D341Med (cell line): ENCODE measurements at regions not wholly inside any gene's neighbourhood (a gene's known extent, or its start where the extent isn't known, plus 50 kb on each side); places are given as distances from the start of the nearest gene placed in this dataset.

Source experiments
- DNase-seq: peaks from one replicate; pipeline ENCODE4 v3.0.0; 2012; ENCODE audit warnings: low spot score

DNA sequence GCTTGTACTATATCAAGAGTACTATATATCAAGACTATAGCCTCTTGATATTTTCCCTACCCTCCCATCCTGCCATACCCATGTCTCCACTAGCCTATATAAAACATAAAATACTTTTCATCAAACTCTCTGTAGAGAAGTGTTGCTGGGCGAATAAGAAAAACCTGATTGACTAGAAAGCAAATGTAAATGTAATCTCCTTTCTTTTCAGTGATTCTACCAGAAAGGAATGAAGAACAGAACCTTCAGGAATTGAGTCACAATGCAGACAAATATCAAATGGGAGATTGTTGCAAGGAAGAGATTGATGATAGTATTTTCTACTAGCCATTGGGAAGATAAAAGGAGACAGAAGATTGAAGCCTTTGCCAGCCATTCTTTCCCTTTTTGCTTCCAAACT is 89.2 kb downstream of the KCNRG start:
- DNase-seq = no peak

DNA sequence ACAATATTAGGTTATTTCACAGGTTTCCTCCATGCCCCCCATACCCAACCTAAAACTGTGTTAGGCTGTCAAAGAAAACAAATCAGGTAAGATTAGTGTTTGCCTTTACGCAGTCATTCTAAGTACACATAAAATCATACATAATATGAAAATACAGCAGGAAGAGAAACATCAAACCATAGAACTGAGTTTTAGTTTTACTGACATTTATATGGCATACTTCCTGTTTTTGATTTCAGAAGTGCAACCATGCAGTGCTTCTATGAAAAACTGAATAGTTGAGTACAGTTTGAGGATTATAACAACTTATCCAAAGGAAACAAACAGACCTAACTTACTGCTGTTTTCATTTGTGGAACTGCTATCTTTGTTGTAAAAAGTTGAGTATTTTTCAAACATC is 91.3 kb downstream of the KCNRG start:
- no peak for DNase-seq

DNA sequence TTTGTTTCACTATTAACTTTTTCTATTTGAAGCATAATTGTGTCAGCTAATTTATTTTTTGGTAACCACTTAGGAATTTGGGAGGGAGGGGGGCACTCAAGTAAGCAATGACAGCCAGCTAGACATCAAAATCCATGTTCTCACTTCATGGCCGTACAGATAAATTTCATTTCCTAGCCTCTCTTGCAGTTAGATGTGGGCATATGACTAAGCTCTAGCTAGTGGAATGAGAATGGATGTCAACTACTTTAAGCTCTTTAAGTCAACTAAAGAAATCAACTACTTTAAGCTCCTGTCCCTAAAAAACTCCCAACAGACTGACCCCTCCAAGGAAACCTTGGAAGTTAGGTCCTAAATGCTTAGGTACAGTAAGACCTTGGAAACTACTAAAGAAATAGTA is 92.0 kb downstream of the KCNRG start:
- no peak for DNase-seq

DNA sequence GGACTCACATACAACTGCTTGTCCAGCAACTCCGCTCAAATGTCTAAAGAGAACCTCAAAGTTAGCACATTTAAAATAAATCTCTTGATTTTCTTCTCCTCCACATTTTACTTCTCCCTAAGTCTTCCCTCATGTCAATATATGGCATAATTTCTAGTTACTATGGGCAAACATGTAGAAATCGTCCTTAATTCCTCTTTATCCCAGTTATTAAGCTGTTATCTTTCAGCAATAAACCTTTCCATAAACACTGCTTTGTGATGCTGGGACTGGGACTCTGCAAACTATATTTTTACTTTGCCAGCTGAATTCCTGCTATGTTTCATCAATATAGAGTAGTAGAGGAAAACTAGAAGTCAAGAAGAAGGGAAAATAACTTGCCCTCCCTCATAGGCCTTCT is 99.7 kb downstream of the KCNRG start:
- no peak for DNase-seq

DNA sequence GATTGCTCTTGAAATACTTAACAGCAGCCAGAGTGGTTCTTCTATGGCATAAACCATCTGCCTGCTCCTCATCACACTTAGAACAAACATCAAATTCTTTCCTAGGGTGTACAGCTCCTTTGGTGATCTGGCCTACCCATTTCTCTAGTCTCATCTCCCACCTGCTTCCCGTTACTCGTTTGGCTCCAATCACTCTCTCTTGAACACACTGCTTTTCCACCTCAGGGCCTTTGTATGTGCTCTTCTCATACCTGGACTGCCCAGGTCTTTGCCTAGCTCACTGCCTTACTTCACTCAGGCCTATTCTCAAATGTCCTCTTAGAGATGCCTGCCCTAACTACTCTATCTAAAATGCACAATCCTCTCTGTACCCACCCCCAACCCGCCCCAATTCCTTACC is 100.5 kb downstream of the KCNRG start:
- no peak for DNase-seq

DNA sequence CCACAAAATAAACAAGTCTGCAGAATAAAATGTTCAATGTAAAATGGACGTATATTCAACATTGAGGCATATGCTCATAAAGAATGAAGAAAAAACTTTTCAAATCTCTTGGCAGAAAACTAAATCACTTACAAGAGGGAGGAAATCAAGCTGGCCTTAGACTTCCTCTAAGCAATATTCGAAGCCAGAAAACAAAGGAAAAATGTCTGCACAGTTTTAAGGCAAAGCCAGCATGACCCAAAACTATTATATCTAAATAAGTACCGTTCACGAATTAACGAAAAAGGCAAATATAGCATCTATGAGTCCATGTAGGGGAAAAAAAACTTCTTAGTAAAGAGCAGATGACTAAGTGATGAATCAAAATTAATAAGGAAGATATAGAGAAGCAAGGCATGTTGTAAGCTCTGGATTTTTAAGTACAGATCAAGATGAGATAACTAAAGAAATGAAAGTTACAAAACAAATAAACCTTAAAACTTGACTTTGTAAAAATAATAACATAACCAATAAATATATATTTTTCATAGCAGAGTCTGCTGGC is 101.3 kb downstream of the KCNRG start:
- no peak for DNase-seq

DNA sequence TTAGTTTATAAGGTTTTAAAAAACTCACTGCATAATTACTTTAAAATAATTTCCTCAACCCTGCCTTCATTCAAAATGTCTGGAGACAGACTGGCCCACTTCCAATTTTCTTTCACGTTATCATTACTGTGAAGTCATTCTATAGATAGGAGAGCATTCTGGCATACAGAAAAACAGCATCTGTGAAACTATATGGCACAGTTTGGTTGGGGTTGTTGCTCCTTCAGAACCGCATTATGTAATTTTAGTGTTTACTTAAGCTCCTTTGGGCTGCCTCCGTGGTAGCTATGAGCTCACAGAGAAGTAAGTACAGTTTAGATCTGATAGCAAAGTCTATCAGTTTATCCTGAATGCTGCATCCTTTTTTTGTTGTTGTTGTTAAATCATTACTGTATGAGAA is 104.3 kb downstream of the KCNRG start:
- DNase-seq = no peak

DNA sequence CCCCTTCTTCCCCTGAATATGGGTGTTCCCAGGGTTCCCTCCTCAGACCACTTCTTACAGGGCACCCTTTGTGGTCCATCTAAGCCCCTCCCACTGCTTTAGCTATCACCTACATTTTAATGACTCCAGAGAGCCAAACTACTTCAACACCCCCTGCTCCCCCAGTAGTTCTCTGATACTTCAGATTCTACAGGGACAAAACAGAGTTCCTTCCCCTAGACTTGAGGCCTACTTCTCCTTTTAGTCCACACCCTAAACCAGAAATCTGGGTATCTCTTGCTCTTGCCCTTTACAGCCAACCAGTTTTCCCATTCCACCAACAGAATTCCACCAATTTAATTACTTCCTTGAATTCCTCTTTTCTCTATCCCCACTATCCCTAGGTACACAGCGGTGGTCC is 107.2 kb downstream of the KCNRG start:
- no peak for DNase-seq

DNA sequence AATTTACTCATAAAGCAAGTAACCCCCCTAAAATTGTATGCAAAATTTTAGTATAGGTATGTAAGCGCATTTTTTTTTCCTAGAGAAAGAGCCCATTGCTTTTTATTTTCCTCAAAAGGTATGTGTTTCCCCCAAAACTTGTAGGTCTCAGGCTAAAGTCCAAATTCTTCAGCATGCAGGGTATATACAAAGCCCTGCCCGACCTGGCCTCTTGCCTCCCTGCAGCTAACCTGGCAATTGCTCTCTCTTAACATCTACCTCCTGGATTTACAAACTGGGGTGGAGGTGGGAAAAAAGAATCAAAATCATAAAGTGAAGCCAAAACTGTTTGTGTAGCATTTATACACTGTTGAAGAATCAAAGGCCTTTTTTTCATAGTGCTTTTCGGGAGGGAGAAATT is 107.8 kb downstream of the KCNRG start:
- DNase-seq = no peak

DNA sequence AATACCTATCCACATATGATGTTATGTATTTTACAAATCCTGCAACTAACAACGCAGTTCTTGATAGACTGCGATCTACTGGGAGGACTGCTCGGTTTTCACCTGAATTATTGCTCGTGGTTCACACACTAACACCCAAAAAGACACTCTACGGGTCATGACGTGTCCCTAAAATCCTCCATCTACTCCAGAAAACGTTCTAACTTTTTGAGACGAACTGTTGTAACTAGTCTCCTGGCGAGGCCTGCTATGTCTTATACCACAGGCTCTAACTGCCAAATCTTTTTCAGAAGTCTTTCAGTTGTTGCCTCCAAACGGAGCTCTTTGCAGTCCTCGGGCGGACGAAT is 108.2 kb downstream of the KCNRG start:
- no peak for DNase-seq

DNA sequence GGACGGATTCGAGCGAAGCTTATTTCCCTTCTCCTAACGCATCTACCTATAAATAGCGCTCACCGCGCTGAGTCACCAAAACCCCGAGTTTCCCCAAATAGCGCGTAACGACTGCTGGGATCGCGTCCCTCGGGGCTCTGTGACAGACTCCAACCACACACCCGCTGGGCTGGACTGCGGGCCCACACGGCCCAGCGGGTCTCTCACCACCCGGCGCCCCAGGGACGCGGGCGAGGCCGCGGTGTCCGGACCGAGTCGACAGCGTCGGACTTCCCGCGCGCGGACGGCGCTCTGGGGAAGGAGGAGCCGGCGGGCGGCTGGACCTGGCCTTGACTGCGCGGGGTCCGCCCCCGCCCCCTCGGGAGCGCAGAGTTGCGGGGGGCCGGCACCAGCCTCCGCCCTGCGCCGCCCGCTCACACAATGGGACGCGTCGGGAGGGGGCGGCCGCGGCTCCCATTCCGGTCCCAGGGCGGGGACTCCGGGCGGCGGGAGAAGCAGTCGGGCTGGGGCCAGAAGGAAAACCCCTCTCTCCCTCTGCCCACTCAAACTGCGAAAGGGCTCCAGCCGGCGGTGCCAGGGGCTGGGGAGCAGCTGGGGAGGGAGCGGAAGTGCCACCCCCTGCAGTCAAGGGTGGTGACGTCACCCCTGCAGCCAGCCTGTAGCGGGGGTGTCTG is 108.8 kb downstream of the KCNRG start:
- no peak for DNase-seq

DNA sequence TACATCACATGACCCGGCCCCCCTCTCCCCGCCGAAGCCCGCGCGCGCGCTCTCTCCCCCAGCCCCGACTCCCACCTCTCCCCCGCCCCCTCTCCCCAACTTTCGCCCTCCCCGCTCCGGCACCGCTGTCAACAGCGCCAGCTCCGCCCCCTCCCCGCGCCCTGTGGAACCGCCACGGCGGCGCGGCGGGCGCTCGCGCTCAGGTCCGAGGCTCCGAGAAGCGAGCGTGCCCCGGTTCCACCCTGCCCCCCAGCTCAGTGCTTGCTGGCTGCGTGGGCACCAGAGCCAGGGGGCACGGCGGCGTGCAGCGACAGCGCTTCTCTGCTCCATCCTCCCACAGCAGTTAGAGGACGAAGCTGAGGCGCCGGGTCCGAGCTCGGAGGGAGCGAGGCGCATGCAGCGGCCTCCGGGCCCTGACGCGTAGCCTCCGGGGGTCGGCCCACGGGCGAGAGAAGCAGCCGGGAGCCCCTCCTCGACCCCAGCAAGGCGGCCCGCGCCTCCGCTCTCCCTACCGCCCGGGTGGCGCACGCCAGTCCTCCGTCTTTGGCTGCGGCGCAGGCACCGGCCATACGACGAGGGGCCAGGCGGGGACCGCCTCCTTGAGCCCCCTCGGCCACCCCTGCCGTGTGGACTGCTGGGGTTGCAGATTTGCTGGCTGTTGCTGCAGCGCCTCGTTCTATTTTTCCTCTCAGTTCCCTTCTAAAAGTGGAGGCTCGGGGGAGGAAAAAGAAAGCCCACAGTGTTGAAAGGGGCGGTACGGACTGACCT is 109.5 kb downstream of the KCNRG start:
- peak; percentile 95 for DNase-seq

DNA sequence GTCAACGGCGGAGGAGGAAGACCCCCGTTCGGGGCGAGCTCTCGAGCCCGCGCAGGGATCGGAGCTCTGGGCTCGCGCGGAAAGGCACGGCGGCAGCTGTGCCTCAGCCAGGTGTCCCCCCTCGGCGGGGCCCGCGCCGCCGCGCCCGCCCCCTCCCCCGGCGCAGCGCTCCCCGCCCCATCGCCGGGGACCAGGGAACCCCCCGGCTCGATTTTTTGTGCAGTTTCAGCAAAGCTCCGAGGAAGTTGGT is 110.0 kb downstream of the KCNRG start:
- no peak for DNase-seq

DNA sequence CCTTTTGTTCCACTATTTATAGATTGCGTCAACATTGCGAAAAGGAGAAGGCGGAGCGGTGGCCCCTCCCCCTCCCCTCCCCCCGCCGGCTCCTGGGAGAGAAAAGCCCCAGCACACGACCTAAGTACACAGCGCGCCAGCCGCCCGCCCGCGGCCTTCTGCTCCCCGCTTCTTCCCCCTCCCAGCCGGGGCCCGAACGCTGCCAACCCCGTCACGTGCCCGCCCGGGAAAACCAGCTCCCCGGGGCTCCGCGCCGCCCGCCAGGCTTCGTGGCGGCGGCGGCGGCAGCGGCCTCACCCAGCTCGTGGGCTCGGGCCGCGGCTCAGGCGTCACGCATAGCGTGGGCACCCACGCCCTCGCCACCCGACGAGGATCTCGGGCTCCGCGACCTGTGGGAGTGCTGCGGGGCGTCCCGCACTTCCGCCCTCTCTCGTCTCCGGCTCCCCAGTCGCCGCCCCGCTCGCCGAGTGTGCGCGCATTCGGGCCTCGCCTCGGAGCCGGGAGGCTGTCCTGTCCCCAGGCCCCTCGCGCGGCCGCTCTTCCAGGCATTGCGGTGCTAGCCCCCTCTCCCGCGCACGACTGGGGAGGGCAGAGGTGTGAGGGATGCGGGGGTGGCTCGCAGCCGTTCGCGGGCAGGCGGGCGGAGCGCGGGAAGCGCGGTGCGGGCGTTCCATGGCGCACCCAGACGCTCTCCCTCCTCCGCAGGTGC is 110.5 kb downstream of the KCNRG start:
- peak; percentile 94 for DNase-seq

DNA sequence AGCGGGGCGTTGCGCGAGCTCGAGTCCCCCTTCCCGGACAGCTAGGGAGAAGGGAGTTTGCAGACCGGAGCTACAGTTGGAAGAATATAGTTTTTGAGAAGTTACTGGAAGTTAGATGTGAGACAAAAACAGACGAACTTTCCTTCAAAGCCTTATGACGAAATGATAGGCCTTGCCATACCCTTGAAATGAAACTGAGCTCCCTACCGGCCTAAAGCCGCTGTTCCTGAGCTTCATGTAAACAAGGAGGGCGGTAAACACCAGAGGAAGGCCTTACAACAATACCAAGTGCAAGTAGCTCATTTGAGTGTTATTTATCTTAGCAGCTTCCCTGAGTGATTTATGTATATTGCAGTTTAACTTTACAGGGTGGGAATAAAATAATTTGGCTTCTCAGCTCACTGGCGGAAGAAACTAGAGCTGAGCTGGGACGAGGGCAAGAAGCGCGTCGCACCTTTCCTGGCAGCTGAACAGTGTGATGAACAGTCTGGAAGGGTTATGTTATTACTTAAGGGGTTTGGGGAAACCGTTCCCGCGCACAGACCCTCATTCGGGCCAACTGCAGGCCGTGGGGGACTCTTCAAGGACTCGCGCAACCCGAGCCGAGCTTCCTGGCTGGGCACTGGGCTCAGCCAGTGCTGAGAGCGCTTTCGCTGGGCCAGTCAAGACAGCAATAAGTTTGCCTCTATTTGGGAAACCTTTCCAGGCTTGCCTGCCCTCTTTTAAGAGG is 111.2 kb downstream of the KCNRG start:
- no peak for DNase-seq

DNA sequence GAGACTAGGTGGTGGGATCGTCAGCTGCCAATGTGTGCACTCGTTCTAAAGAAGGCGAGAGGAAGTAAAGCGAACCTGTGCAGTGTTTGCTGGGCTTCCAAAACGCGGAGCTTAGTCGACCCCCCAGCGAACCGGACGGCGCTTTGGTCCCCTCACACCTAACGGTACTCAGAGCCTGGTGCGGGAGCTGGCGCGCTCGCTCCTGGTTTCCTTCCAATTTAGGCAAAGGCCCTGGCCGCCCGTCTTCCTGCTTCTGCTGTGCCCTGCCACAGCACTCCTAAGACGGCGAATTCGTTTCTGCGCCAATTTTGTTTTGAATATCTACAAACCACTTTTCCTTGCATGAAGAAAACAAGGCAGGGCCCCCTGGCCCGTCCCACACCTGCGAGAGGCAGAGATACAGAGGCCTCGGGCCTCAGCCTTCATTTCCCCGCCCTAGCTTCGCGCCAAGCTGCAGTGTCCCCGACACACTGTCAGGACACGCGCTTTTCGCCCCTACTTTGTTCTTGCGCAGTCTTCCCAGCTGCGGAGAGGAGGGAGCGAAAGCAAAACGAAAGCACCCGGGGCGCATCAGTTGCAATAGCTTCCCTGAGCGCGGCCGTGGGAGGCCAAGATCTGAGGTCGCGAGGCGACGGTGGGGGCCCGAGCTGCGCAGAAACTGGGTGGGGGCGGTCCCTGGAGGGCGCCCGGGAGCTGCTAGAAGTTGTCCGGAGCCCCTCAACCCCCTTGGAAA is 111.9 kb downstream of the KCNRG start:
- no peak for DNase-seq

DNA sequence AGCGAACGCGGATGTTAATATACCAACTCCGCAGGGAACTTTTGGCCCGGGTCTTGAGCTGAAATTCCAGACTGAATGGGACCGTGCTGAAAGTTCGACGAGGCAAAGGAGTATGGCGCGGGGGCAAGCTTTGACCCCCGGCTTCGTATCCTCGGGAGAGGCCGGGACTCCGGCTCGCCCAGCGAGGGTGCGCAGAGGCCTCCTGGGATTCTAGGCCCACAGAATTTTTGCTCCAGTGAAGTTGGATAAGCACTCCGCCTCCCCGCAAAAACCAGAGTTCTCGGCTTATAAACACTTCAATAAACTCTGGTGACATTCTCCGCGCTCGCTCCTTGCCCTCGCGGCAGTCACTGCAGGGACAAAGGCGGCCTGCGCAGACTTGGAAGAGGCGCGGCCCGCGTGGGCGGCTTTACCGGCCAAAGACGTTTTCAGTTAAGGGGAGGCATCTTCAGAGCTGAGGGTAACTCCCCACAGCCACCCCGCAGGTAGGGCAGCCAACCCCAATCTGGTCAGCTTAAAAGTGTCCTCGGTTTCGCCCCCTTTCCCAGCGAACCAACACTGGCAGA is 112.6 kb downstream of the KCNRG start:
- DNase-seq = no peak

DNA sequence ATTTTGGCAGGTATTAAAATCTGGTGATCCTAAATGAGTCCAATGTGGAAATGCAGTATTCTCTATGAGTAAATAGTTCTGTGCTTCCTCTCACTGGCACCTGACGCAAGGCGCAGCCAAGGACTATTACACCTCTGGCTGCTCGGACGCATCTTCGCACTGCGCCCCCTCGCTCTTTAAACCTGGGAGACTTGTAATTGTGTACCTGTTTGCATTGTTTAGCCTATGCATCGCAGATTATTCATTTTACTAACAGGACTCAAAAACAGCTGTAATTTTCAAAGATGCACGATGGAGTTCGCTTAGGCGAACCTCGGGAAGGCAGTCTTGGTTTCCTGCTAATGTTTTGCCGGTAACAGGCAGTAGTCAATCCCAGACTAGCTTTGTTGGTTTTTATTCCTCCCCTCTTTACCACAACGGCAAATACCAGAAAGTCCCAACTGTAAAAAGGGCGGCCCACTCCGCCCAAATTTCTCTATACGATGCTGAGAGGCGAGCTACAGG is 113.2 kb downstream of the KCNRG start:
- DNase-seq = no peak

DNA sequence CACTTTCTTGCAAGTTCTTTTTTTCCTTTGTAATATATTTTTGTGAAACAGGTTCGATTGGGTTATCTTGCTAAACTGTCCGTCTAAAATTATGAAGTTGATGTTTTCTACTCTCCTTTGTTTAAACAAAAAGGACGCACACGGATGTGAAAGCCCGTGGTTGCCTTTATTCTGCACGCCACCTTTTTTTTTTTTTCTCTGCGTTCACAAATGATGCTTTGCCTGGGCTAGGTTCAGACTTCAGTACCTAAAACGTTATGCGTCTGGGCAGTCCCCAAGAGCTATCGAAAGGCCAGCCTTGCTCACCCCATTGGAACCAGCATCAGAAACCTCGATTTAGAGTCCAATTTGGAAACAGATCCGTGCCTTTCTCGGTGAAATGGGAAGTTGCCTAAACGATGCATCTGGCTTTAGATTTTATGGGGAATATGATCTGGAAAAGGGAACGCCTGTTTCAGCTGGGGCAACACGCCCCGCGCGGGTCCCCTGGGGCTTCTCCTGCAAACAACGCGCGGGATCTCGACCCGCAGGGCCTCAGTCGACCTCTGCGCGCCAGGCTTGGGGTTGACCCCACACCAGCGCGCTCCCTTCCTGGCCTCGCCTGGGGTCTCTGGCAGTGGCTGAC is 113.9 kb downstream of the KCNRG start:
- no peak for DNase-seq

DNA sequence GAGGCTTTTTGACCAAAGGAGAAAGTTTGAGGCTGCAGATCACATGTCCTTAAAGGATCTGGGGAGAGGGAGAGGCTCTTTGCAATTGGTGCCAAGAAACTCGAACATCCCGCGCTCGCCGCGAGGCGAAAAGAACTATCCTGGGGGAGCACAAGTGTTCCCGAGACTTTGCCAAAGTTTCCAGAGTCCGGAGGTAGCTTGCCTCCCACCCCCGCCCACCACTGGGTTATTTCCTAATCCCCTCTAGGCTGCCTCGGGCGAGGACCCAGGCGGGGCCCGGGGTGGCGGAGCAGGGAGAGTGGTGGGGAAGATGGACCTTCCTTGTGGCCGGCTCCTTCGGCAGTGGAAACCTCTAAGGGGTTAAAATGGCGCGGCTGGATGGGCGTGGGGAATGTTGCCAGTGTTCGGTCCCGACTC is 114.5 kb downstream of the KCNRG start:
- DNase-seq = no peak
